Heart left ventricle (tissue), 13 donors: ENCODE measurements at regions not wholly inside any gene's neighbourhood (a gene's known extent, or its start where the extent isn't known, plus 50 kb on each side); places are given as distances from the start of the nearest gene placed in this dataset.

Experiments used
- POLR2A ChIP-seq, 2 donors: fragments of 450-650 bp; IDR thresholded peaks; one replicate each; pipeline ENCODE4 v1.6.1; 2017; ENCODE audit warnings: antibody characterized with exemption in 2 of 2, mild to moderate bottlenecking in 2 of 2, moderate library complexity in 2 of 2
- TF ChIP-seq, protein P1 (sequence below), 12 donors: fragments of 200-600 bp; sonication (generic) in 4 of 12; IDR thresholded peaks; one replicate each; pipeline versions ENCODE4 v1.5.0 to v1.8.0; 2018 to 2022; ENCODE audit warnings: antibody characterized with exemption in 12 of 12, mild to moderate bottlenecking in 5 of 12
- donor health status: ischemic (EF 13 %, LVEDD 7.1; RV severe dilation, severe dysfunction).
- donor health status: DM: no; HTN: yes; CAD: no.
- donor health status: DM: no; HTN: no; CAD: no.
- donor health status: ischemic (EF 25% LVEDD 6.9; RV normal size, moderate dysfunction).
- donor health status: ischemic (EF 25% LVEDD 5.7; RV mildly dilated, moderate dysfunction).
- donor health status: ischemic (EF 35%, LVEDD 5.7; RV mildly dilated, moderate dysfunction).
- donor health status: nonischemic (EF 11% LVEDD 7.7; RV severe dilation, severe dysfunction).
- donor health status: DM: yes; HTN: yes; CAD: no.
- donor health status: PGD.
- donor health status: ischemic (EF 29% LVEDD 5.4; RV normal size, mild dysfunction).
- donor health status: nonischemic (EF 23%, LVEDD 6.1; RV moderate dilation, normal function).

DNA sequence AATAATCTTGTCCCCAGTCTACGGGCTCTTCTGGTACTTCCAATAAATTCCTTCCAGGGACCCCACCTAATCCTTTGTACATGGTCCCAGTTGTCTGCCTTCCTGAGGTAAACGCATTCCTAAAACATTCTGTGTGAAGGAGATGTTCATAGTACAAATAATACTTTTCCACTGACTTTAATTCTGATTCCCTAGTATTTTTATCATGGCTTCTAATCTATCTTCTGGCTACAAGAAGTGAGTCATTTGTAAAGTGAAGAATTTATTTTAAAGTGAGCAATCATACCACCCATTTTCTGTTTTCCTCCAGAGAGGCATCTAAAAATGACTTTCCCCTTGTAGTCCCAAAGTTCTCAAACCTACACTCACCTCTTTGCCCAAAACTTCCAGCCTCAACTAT lies 65.9 kb upstream of the NUDT4 start:
- TF ChIP-seq, protein P1, sequence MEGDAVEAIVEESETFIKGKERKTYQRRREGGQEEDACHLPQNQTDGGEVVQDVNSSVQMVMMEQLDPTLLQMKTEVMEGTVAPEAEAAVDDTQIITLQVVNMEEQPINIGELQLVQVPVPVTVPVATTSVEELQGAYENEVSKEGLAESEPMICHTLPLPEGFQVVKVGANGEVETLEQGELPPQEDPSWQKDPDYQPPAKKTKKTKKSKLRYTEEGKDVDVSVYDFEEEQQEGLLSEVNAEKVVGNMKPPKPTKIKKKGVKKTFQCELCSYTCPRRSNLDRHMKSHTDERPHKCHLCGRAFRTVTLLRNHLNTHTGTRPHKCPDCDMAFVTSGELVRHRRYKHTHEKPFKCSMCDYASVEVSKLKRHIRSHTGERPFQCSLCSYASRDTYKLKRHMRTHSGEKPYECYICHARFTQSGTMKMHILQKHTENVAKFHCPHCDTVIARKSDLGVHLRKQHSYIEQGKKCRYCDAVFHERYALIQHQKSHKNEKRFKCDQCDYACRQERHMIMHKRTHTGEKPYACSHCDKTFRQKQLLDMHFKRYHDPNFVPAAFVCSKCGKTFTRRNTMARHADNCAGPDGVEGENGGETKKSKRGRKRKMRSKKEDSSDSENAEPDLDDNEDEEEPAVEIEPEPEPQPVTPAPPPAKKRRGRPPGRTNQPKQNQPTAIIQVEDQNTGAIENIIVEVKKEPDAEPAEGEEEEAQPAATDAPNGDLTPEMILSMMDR (IDR thresholded peaks at IDR 0.05) = no peak
- TF ChIP-seq POLR2A (IDR thresholded peaks at IDR 0.05) = no peak
